Ishikawa (cell line): ENCODE measurements at regions not wholly inside any gene's neighbourhood (a gene's known extent, or its start where the extent isn't known, plus 50 kb on each side); places are given as distances from the start of the nearest gene placed in this dataset.

Source experiments
- CEBPB ChIP-seq: IDR thresholded peaks from 2 replicates; pipeline ENCODE4 v1.6.1; 2012
- CREB1 ChIP-seq: IDR thresholded peaks from 2 replicates; pipeline ENCODE4 v1.6.1; 2012; ENCODE audit warnings: low read depth
- EGR1 ChIP-seq: IDR thresholded peaks from 2 replicates; pipeline ENCODE4 v1.6.1; 2012
- EP300 ChIP-seq: IDR thresholded peaks from 2 replicates; pipeline ENCODE4 v1.6.1; 2012; ENCODE audit warnings: borderline replicate concordance
- FOXM1 ChIP-seq: IDR thresholded peaks from 2 replicates; pipeline ENCODE4 v1.6.1; 2012; ENCODE audit warnings: low read depth, borderline replicate concordance
- MAX ChIP-seq: IDR thresholded peaks from 2 replicates; pipeline ENCODE4 v1.6.1; 2012
- NFIC ChIP-seq: IDR thresholded peaks from 2 replicates; pipeline ENCODE4 v1.6.1; 2012
- RAD21 ChIP-seq: IDR thresholded peaks from 2 replicates; pipeline ENCODE4 v1.6.1; 2012; ENCODE audit warnings: low read depth
- TAF1 ChIP-seq: IDR thresholded peaks from 2 replicates; pipeline ENCODE4 v1.6.1; 2012; ENCODE audit warnings: low read depth, mild to moderate bottlenecking
- TCF12 ChIP-seq: IDR thresholded peaks from 2 replicates; pipeline ENCODE4 v1.6.1; 2012; ENCODE audit warnings: low read depth
- TEAD4 ChIP-seq: IDR thresholded peaks from 2 replicates; pipeline ENCODE4 v1.6.1; 2012
- USF1 ChIP-seq: IDR thresholded peaks from 2 replicates; pipeline ENCODE4 v1.6.1; 2012
- YY1 ChIP-seq: IDR thresholded peaks from 2 replicates; pipeline ENCODE4 v1.6.1; 2012; ENCODE audit warnings: low read depth
- ZBTB7A ChIP-seq: IDR thresholded peaks from 2 replicates; pipeline ENCODE4 v1.6.1; 2012; ENCODE audit warnings: low read depth
- TF ChIP-seq, protein P1 (sequence below): IDR thresholded peaks from 2 replicates; pipeline ENCODE4 v1.6.1; 2012; ENCODE audit warnings: low read depth, mild to moderate bottlenecking

GRCh38 chr5:39639618-39640089 is 214.9 kb upstream of the DAB2 start:
- TF ChIP-seq YY1 (no peak), EGR1 (no peak), CREB1 (no peak), RAD21 (no peak), NFIC (no peak), ZBTB7A (no peak), TCF12 (no peak), MAX (no peak), TEAD4 (no peak), USF1 (no peak), CEBPB (no peak), TAF1 (no peak), EP300 (no peak), FOXM1 (no peak)
- TF ChIP-seq, protein P1, sequence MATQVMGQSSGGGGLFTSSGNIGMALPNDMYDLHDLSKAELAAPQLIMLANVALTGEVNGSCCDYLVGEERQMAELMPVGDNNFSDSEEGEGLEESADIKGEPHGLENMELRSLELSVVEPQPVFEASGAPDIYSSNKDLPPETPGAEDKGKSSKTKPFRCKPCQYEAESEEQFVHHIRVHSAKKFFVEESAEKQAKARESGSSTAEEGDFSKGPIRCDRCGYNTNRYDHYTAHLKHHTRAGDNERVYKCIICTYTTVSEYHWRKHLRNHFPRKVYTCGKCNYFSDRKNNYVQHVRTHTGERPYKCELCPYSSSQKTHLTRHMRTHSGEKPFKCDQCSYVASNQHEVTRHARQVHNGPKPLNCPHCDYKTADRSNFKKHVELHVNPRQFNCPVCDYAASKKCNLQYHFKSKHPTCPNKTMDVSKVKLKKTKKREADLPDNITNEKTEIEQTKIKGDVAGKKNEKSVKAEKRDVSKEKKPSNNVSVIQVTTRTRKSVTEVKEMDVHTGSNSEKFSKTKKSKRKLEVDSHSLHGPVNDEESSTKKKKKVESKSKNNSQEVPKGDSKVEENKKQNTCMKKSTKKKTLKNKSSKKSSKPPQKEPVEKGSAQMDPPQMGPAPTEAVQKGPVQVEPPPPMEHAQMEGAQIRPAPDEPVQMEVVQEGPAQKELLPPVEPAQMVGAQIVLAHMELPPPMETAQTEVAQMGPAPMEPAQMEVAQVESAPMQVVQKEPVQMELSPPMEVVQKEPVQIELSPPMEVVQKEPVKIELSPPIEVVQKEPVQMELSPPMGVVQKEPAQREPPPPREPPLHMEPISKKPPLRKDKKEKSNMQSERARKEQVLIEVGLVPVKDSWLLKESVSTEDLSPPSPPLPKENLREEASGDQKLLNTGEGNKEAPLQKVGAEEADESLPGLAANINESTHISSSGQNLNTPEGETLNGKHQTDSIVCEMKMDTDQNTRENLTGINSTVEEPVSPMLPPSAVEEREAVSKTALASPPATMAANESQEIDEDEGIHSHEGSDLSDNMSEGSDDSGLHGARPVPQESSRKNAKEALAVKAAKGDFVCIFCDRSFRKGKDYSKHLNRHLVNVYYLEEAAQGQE = no peak

- TF ChIP-seq MAX = no peak
- TF ChIP-seq TAF1 = no peak
- TF ChIP-seq ZBTB7A = no peak
- no peak for TF ChIP-seq RAD21
- TF ChIP-seq CEBPB = no peak
- TF ChIP-seq EP300 = no peak
- no peak for TF ChIP-seq YY1
- TF ChIP-seq TEAD4 = no peak
These were observed 214.0 kb upstream of the DAB2 start for GRCh38 chr5:39638813-39639212.

DNA sequence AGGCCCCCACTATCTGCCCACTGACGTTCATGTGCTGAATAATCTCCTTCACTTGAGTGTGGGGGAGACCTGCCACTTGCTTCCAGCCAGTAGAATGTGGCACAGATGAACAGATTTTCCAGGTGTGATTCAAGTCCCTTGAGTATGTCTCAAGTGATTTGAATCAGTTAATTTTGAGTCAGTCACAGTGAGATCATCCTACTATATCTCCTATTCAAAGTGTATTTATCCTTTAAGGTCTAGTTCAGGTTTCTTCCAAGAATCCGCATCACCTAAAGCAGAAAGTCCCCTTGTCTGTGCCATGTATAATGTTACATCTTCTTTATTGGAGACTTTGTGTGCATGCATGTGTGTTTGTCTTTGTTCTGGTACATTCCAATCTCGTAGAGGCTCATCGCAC is 208.3 kb upstream of the DAB2 start:
- TF ChIP-seq CREB1 = no peak
- no peak for TF ChIP-seq EP300
- TF ChIP-seq FOXM1 = no peak
- TF ChIP-seq RAD21 = no peak

DNA sequence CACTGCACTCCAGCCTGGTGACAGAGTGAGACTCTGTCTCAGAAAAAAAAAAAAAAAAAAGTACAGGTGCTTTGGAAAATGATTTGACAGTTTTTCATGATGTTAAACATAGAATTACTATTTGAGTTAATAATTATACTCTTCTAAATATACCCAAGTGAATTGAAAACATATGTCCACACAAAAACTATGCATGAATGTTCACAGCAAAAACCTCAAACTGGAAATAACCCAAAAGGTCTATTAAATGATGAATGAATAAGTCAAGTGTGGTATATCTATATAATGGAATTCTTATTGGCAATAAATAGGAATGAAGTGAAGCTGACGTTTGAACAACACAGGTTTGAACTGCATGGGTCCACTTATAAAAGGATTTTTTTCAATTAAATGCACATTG is 207.2 kb upstream of the DAB2 start:
- TF ChIP-seq TEAD4 = no peak
- no peak for TF ChIP-seq FOXM1
- no peak for TF ChIP-seq TAF1
- TF ChIP-seq ZBTB7A = no peak
- no peak for TF ChIP-seq RAD21
- TF ChIP-seq EP300 = no peak
- no peak for TF ChIP-seq TCF12
- TF ChIP-seq MAX = no peak
- no peak for TF ChIP-seq CREB1
- no peak for TF ChIP-seq NFIC
- TF ChIP-seq, protein P1 = no peak
- no peak for TF ChIP-seq EGR1
- TF ChIP-seq CEBPB = no peak
- no peak for TF ChIP-seq YY1
- TF ChIP-seq USF1 = no peak

GRCh38 chr5:39629946-39630345 is 205.2 kb upstream of the DAB2 start:
- TF ChIP-seq CEBPB = no peak
- TF ChIP-seq MAX = no peak
- TF ChIP-seq EGR1 = no peak
- no peak for TF ChIP-seq ZBTB7A
- no peak for TF ChIP-seq RAD21
- TF ChIP-seq, protein P1 = no peak
- no peak for TF ChIP-seq TCF12
